SK-N-SH treated with all-trans-retinoic acid at 6 μM for 48 hours (cell line): ENCODE measurements at regions not wholly inside any gene's neighbourhood (a gene's known extent, or its start where the extent isn't known, plus 50 kb on each side); places are given as distances from the start of the nearest gene placed in this dataset.

Source experiments
- ATAC-seq: fragments of 200-7000 bp; cut with Tn5 transposase; 3 replicates; pipeline ENCODE4 v1.9.1; 2020; ENCODE audit warnings: mild to moderate bottlenecking, moderate library complexity
- ARNTL ChIP-seq: fragments of 450-650 bp; formaldehyde crosslinking; IDR thresholded peaks from 2 replicates; pipeline ENCODE4 v1.5.0; 2020; ENCODE audit warnings: low read depth, mild to moderate bottlenecking, moderate library complexity, borderline replicate concordance
- BACH2 ChIP-seq: fragments of 250-450 bp; sonication (Bioruptor Pico); IDR thresholded peaks from 2 replicates; pipeline ENCODE4 v1.9.0; 2021; ENCODE audit warnings: mild to moderate bottlenecking, borderline replicate concordance
- CREB5 ChIP-seq: fragments of 250-450 bp; sonication (Bioruptor Pico); IDR thresholded peaks from 2 replicates; pipeline ENCODE4 v1.5.1; 2020; ENCODE audit warnings: low read depth, mild to moderate bottlenecking, moderate library complexity
- CSDC2 ChIP-seq: fragments of 250-450 bp; sonication (Bioruptor Pico); IDR thresholded peaks from 2 replicates; pipeline ENCODE4 v1.5.0; 2020; ENCODE audit warnings: mild to moderate bottlenecking, moderate library complexity
- CSRNP3 ChIP-seq: fragments of 250-450 bp; sonication (Bioruptor Pico); IDR thresholded peaks from 2 replicates; pipeline ENCODE4 v1.5.1; 2021; ENCODE audit warnings: mild to moderate bottlenecking, moderate library complexity
- ESRRG ChIP-seq: fragments of 250-450 bp; sonication (Bioruptor Pico); IDR thresholded peaks from 2 replicates; pipeline ENCODE4 v1.6.1; 2021; ENCODE audit warnings: mild to moderate bottlenecking
- GLIS3 ChIP-seq: fragments of 250-450 bp; sonication (Bioruptor Pico); IDR thresholded peaks from 2 replicates; pipeline ENCODE4 v1.5.0; 2020; ENCODE audit warnings: mild to moderate bottlenecking, moderate library complexity
- ISL1 ChIP-seq: fragments of 250-450 bp; sonication (Bioruptor Pico); IDR thresholded peaks from 2 replicates; pipeline ENCODE4 v2.1.2; 2022; ENCODE audit warnings: mild to moderate bottlenecking, moderate library complexity
- OSR1 ChIP-seq: fragments of 250-450 bp; sonication (Bioruptor Pico); IDR thresholded peaks from 2 replicates; pipeline ENCODE4 v1.8.0; 2022; ENCODE audit warnings: moderate library complexity, mild to moderate bottlenecking, inconsistent platforms
- PATZ1 ChIP-seq: fragments of 250-450 bp; sonication (Bioruptor Pico); IDR thresholded peaks from 2 replicates; pipeline ENCODE4 v1.8.0; 2020; ENCODE audit warnings: mild to moderate bottlenecking, moderate library complexity, borderline replicate concordance
- POU6F1 ChIP-seq: fragments of 250-450 bp; sonication (Bioruptor Pico); IDR thresholded peaks from 2 replicates; pipeline ENCODE4 v1.8.0; 2021; ENCODE audit warnings: low read depth, mild to moderate bottlenecking, moderate library complexity, borderline replicate concordance
- PPARA ChIP-seq: fragments of 250-450 bp; sonication (Bioruptor Pico); IDR thresholded peaks from 2 replicates; pipeline ENCODE4 v1.5.0; 2020; ENCODE audit warnings: mild to moderate bottlenecking, borderline replicate concordance
- RARB ChIP-seq: fragments of 250-450 bp; sonication (Bioruptor Pico); IDR thresholded peaks from 2 replicates; pipeline ENCODE4 v1.8.0; 2021; ENCODE audit warnings: mild to moderate bottlenecking, moderate library complexity
- SNAI2 ChIP-seq: fragments of 250-450 bp; sonication (Bioruptor Pico); IDR thresholded peaks from 2 replicates; pipeline ENCODE4 v1.5.0; 2020; ENCODE audit warnings: mild to moderate bottlenecking, moderate library complexity
- TCF4 ChIP-seq: fragments of 250-450 bp; sonication (Bioruptor Pico); IDR thresholded peaks from 2 replicates; pipeline ENCODE4 v1.8.0; 2021; ENCODE audit warnings: mild to moderate bottlenecking, moderate library complexity, borderline replicate concordance
- TOX ChIP-seq: fragments of 250-450 bp; sonication (Bioruptor Pico); IDR thresholded peaks from 2 replicates; pipeline ENCODE4 v1.8.0; 2021; ENCODE audit warnings: mild to moderate bottlenecking, moderate library complexity, borderline replicate concordance
- TSHZ2 ChIP-seq: fragments of 250-450 bp; sonication (Bioruptor Pico); IDR thresholded peaks from 2 replicates; pipeline ENCODE4 v1.5.0; 2020; ENCODE audit warnings: mild to moderate bottlenecking, moderate library complexity
- ZFP3 ChIP-seq: fragments of 250-450 bp; sonication (Bioruptor Pico); IDR thresholded peaks from 2 replicates; pipeline ENCODE4 v1.5.0; 2020; ENCODE audit warnings: mild to moderate bottlenecking, moderate library complexity
- ZNF565 ChIP-seq: fragments of 450-650 bp; formaldehyde crosslinking; conservative IDR thresholded peaks from 2 replicates; pipeline ENCODE4 v1.5.0; 2020; ENCODE audit warnings: low read depth, mild to moderate bottlenecking, moderate library complexity
- ZNF70 ChIP-seq: fragments of 450-650 bp; formaldehyde crosslinking; IDR thresholded peaks from 2 replicates; pipeline ENCODE4 v1.5.0; 2020; ENCODE audit warnings: mild to moderate bottlenecking, moderate library complexity
- ZNF8 ChIP-seq: fragments of 450-650 bp; formaldehyde crosslinking; IDR thresholded peaks from 2 replicates; pipeline ENCODE4 v1.5.0; 2020; ENCODE audit warnings: mild to moderate bottlenecking, moderate library complexity

- no peak for TF ChIP-seq TSHZ2
- no peak for TF ChIP-seq TOX
- no peak for TF ChIP-seq ZFP3 (CRISPR knock-in tag)
- no peak for TF ChIP-seq CREB5
- no peak for TF ChIP-seq ZNF8
- TF ChIP-seq SNAI2 = no peak
- TF ChIP-seq TCF4 (CRISPR knock-in tag) = no peak
- no peak for TF ChIP-seq ZNF70 (CRISPR knock-in tag)
- TF ChIP-seq ESRRG = no peak
- TF ChIP-seq CSRNP3 (CRISPR knock-in tag) = no peak
- no peak for TF ChIP-seq CSDC2 (CRISPR knock-in tag)
- TF ChIP-seq PPARA (CRISPR knock-in tag) = no peak
- TF ChIP-seq PATZ1 (CRISPR knock-in tag) = no peak
- no peak for TF ChIP-seq BACH2 (CRISPR knock-in tag)
- no peak for TF ChIP-seq OSR1
- no peak for TF ChIP-seq RARB (CRISPR knock-in tag)
- TF ChIP-seq ISL1 (CRISPR knock-in tag) = no peak
- no peak for TF ChIP-seq ARNTL (CRISPR knock-in tag)
- no peak for TF ChIP-seq ZNF565 (CRISPR knock-in tag)
- TF ChIP-seq POU6F1 (CRISPR knock-in tag) = no peak
- no peak for ATAC-seq
Measured at GRCh38 chr6:140684776-140685550, 1310.5 kb upstream of the CITED2 start.

- no peak for ATAC-seq
- no peak for TF ChIP-seq POU6F1 (CRISPR knock-in tag)
- TF ChIP-seq TOX = no peak
- TF ChIP-seq CSRNP3 (CRISPR knock-in tag) = no peak
- no peak for TF ChIP-seq RARB (CRISPR knock-in tag)
- no peak for TF ChIP-seq CSDC2 (CRISPR knock-in tag)
- TF ChIP-seq CREB5 = no peak
- TF ChIP-seq PATZ1 (CRISPR knock-in tag) = no peak
- TF ChIP-seq ESRRG = no peak
- no peak for TF ChIP-seq SNAI2
- TF ChIP-seq BACH2 (CRISPR knock-in tag) = no peak
- TF ChIP-seq GLIS3 (CRISPR knock-in tag) = no peak
- no peak for TF ChIP-seq TCF4 (CRISPR knock-in tag)
- TF ChIP-seq ZNF8 = no peak
Measured at GRCh38 chr6:140677781-140678528, 1303.5 kb upstream of the CITED2 start.
